ENCODE measurements at regions not wholly inside any gene's neighbourhood (a gene's known extent, or its start where the extent isn't known, plus 50 kb on each side); places are given as distances from the start of the nearest gene placed in this dataset.

- DNase-seq (ENCODE audit: extremely low read depth in 1 of 11, low read depth in 9 of 11, low spot score in 4 of 11): peak in 5 of 11 donors; percentile 13 to 51 (median 28)
These were observed 767.5 kb downstream of the JRKL start for GRCh38 chr11:97157221-97157740.

- DNase-seq (ENCODE audit: extremely low read depth in 1 of 11, low read depth in 9 of 11, low spot score in 4 of 11): peak in 4 of 11 donors; percentile 15 to 27 (median 21)
These were observed 768.4 kb downstream of the JRKL start for GRCh38 chr11:97158243-97158642.

GRCh38 chr11:97163631-97164191 lies 773.9 kb downstream of the JRKL start:
- DNase-seq (ENCODE audit: extremely low read depth in 1 of 11, low read depth in 9 of 11, low spot score in 4 of 11): no peak

DNA sequence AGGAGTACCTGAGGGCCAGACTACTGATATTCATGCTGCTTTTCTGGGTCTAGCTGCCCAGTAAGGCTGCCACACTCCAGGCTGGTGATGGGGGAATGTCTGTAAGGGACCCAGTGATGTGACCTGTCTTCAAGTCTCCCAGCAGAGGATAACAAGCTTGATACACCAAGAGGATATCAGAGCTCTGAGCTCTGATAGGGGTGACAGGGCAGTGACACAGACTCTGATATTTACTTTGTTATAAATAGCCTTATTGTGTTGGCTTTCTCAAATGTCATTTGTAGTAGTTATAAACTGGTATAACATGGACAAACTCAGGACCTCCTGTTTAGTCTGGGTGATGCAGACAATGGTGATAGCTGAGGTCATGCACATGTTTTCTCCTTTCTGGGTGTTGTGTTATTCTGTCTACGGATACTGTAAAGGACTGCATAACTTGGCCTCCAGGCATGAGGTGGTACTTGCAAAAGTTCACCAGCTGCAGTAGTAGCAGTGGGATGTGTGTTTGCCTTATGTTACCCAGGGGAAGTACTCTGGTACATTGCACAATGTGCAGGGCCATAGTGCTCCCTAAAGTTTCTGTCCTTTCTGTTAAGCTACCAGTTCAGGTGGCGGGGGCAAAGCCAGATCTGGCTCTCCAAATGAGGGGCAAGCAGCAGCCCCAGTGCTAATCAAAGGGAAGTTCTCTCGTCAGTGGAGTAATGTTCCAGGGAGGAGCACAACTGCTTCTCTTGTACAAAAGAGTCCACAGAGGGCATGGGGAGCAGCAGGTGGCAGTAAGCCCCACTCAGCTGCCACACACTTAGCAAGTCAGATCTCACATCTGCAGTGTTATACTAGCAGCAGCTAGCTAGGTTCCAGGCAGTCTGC lies 812.2 kb downstream of the JRKL start:
- no peak for DNase-seq (ENCODE audit: extremely low read depth in 1 of 11, low read depth in 9 of 11, low spot score in 4 of 11)

GRCh38 chr11:97202613-97203292 lies 812.9 kb downstream of the JRKL start:
- no peak for DNase-seq (ENCODE audit: extremely low read depth in 1 of 11, low read depth in 9 of 11, low spot score in 4 of 11)

GRCh38 chr11:97218011-97218410 lies 828.2 kb downstream of the JRKL start:
- DNase-seq (ENCODE audit: extremely low read depth in 1 of 11, low read depth in 9 of 11, low spot score in 4 of 11): no peak

DNA sequence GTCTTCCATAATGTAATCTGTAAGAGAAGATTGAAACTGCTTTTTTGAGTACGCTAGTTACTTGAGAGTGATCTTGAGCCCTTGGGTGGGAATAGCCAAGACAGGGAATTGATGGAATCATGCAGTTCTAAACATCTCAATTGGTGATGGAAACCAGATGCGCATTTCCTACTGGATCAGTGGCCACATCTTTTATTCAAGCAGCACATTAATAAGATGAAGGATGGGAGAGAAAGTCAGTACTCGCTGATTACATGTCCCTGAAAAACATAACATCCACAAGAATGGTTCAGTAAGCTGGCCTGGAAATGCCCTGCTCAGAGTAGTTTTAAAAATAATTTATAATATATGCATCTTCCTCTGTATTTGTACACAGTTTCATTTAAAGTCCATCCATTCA lies 833.8 kb downstream of the JRKL start:
- no peak for DNase-seq (ENCODE audit: extremely low read depth in 1 of 11, low read depth in 9 of 11, low spot score in 4 of 11)

DNA sequence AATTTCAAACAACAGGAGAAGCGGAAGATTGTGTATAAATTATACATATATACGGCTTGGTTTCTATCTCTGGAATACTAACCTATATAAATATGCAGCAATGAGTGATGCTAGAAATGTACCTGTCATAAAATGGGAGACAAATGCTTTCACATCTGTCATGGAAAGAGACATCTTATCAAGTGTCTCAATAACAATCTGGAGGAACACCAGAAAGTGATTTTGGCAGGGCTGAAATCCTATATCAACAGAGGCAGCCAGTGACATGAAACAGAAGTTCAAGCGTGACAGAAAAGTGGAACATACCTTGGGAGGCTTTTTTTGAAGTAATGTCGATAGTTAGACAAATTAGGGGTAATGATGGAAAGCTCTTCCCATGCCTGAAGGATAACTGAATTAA lies 834.6 kb downstream of the JRKL start:
- DNase-seq (ENCODE audit: extremely low read depth in 1 of 11, low read depth in 9 of 11, low spot score in 4 of 11): no peak

GRCh38 chr11:97225794-97226193 lies 836.0 kb downstream of the JRKL start:
- DNase-seq (ENCODE audit: extremely low read depth in 1 of 11, low read depth in 9 of 11, low spot score in 4 of 11): no peak

GRCh38 chr11:97229936-97230335 lies 840.1 kb downstream of the JRKL start:
- no peak for DNase-seq (ENCODE audit: extremely low read depth in 1 of 11, low read depth in 9 of 11, low spot score in 4 of 11)

DNA sequence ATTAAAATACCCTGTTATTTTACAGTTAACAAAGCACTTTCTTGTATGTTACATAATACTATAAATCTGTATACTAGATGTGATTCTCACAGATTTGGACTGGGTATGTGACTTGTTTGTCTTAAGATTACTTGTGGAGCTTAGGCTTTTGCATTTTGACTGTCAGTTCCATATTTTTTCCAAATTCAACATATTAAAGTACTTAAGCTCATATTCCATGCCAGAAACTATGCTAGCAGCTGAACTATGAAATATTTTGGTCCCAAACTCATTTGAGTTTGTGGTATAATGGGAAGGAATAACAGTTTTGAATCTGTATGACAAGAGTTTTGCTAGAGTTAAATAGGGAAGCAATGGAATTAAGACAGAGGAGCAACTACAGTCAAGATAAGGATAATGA lies 841.4 kb downstream of the JRKL start:
- DNase-seq (ENCODE audit: extremely low read depth in 1 of 11, low read depth in 9 of 11, low spot score in 4 of 11): no peak

- DNase-seq (ENCODE audit: extremely low read depth in 1 of 11, low read depth in 9 of 11, low spot score in 4 of 11): no peak
These were observed 844.2 kb downstream of the JRKL start for GRCh38 chr11:97234016-97234415.

GRCh38 chr11:97237151-97237550 lies 847.3 kb downstream of the JRKL start:
- DNase-seq (ENCODE audit: extremely low read depth in 1 of 11, low read depth in 9 of 11, low spot score in 4 of 11): no peak

DNA sequence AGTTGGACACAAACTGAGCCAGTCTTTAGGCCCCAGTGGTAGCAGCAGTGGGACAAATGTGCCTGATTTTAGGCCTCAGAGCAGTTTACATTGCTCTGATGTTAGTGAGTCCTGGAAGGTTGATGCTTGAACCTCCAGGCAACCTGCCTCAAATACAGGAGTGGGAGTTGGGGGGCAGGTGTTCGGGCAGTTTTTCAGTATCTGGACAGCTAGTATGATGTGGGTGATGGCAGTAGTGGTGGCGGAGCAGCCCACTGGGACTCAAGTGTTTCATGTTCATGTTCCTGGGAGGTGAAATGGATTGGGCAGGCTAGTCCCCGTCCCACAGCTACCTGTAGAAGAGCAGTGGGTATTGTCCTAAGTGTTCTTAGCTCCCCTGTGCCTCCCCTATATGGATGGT lies 857.8 kb downstream of the JRKL start:
- no peak for DNase-seq (ENCODE audit: extremely low read depth in 1 of 11, low read depth in 9 of 11, low spot score in 4 of 11)

DNA sequence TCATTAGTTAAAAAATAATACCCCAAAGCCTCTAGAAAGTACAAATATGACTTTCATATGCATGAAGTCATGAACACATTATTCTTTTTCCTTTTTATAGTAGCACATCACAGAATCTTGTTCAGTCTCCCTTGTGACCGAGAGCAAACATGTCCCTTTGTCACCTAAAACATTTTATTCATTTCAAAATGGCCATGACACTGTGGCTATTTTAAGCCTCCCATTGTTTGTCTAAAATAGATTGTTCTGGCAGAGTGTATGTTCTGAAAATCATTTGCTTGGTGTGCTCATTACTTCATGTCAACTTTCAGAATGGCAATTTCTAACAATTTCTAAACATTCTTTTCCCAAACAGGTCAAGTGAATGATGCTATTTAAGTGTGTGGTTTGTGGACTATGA lies 865.0 kb downstream of the JRKL start:
- DNase-seq (ENCODE audit: extremely low read depth in 1 of 11, low read depth in 9 of 11, low spot score in 4 of 11): peak in 1 of 11 donors; percentile 15

DNA sequence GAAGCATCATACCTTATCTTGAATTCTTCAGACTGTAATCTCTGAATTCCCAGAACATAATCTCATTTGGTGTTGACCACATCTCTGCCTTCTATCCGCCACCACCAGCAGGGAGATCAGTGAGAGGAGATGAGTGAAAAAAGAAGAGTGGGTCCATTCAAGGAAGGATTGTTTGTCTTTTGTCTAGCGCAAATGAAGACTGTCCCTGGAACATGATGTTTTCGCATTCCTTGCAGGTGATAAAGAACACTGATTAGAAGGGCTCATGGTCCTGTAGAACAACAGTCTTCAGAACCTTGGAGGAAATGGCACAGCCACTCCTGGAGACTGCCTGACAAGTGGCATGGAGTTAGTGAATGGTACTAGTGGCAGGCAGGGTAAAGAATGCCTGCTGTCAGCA lies 869.6 kb downstream of the JRKL start:
- DNase-seq (ENCODE audit: extremely low read depth in 1 of 11, low read depth in 9 of 11, low spot score in 4 of 11): no peak

DNA sequence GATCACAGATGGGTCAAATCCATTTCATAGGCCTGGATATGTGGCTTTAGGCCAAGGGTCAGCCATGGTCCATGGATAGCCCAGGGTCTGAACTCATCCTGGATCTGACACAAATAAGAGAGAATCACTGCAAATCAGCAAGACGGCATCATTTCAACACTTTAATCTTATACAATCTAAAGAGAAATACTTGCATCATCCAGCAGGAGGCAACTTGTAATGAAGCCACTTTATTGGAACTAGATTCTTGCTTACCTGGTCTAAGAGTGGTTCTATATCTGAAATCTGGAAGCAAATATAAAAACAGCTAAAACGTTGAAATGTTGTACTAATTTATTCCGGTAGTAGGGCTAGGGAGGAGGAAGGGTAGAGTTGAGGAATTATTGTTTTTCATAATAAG lies 870.1 kb downstream of the JRKL start:
- DNase-seq (ENCODE audit: extremely low read depth in 1 of 11, low read depth in 9 of 11, low spot score in 4 of 11): no peak

GRCh38 chr11:97263183-97263858 lies 873.5 kb downstream of the JRKL start:
- no peak for DNase-seq (ENCODE audit: extremely low read depth in 1 of 11, low read depth in 9 of 11, low spot score in 4 of 11)

GRCh38 chr11:97269527-97269926 lies 879.7 kb downstream of the JRKL start:
- no peak for DNase-seq (ENCODE audit: extremely low read depth in 1 of 11, low read depth in 9 of 11, low spot score in 4 of 11)

GRCh38 chr11:97279341-97279740 lies 889.5 kb downstream of the JRKL start:
- DNase-seq (ENCODE audit: extremely low read depth in 1 of 11, low read depth in 9 of 11, low spot score in 4 of 11): no peak
